ENCODE measurements at regions not wholly inside any gene's neighbourhood (a gene's known extent, or its start where the extent isn't known, plus 50 kb on each side); places are given as distances from the start of the nearest gene placed in this dataset.
"Not testable (repeated sequence)": the region's sequence is repeated elsewhere in the genome, so short reads cannot be mapped to it uniquely, and the experiment has no call there.

DNA sequence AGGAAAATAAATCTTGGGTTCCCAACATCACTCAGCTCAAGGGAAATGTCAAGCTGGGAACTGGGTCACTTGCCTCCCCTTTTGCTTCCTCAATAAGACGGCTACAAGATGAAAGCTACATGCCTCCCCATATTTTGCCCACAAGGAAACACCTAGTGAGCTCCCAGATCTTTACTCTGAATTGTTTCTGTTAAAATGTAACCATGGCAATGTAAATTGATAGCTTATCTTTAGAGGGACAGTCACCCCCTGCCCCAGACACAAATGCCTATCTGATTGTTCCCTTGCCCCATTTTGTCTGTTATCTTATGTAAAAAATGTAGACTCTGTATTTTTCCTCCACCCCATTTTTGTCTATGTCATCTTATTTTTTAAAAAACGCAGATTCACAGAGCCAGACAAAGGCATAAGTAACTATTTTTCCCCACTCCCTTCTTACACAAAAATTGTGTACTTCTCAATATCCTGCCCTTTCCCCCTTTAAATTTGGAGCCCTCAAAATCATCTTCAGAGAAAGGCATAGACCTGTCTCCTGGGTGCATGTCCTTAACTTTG is 288.7 kb upstream of the ERCC4 start:
- H3K4me1 ChIP-seq = no peaks in the 10 kb centered on the region
- TF ChIP-seq, protein P1, sequence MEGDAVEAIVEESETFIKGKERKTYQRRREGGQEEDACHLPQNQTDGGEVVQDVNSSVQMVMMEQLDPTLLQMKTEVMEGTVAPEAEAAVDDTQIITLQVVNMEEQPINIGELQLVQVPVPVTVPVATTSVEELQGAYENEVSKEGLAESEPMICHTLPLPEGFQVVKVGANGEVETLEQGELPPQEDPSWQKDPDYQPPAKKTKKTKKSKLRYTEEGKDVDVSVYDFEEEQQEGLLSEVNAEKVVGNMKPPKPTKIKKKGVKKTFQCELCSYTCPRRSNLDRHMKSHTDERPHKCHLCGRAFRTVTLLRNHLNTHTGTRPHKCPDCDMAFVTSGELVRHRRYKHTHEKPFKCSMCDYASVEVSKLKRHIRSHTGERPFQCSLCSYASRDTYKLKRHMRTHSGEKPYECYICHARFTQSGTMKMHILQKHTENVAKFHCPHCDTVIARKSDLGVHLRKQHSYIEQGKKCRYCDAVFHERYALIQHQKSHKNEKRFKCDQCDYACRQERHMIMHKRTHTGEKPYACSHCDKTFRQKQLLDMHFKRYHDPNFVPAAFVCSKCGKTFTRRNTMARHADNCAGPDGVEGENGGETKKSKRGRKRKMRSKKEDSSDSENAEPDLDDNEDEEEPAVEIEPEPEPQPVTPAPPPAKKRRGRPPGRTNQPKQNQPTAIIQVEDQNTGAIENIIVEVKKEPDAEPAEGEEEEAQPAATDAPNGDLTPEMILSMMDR (IDR thresholded peaks at IDR 0.05) = no peak
- TF ChIP-seq POLR2A (IDR thresholded peaks at IDR 0.05) = no peak
- H3K27ac ChIP-seq = no peak overlapping the region
- H3K36me3 ChIP-seq (replicated peaks in 1 of 2; ENCODE audit: insufficient read depth in 1 of 2, low read depth in 2 of 2) = no peaks in the 10 kb centered on the region
- intact Hi-C loops (cut with DNase I) = no loop called here
- no peak overlapping the region for H3K4me3 ChIP-seq
- H3K9me3 ChIP-seq = no peaks in the 10 kb centered on the region
- no peaks in the 10 kb centered on the region for H3K27me3 ChIP-seq
- ATAC-seq (no peak), DNase-seq (no peak)
- 22 to 26% methylated on average over 2 of the region's 2 CpGs for WGBS, 2 donors

DNA sequence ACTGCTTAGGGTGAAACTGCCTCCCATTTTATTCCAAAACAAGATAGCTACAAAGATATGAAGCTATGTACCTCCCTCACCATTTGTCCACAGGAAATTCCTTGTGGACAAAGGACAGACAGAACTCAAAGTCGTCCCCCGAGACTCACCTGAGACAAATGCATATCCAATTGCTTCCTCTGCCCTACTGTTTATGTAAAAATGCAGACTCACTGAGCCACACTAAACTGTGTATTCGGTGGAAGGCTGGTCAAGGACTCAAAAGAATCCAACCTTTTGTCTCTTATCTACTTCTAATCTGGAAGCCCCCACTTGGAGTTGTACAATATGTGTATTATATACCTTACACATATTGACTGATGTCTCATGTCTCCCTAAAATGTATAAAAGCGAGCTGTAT is 288.0 kb upstream of the ERCC4 start:
- DNase-seq (no peak), ATAC-seq (no peak)
- no peaks in the 10 kb centered on the region for H3K4me1 ChIP-seq
- no peaks in the 10 kb centered on the region for H3K36me3 ChIP-seq (replicated peaks in 1 of 2; ENCODE audit: insufficient read depth in 1 of 2, low read depth in 2 of 2)
- intact Hi-C loops (cut with DNase I) = no loop called here
- no peaks in the 10 kb centered on the region for H3K27me3 ChIP-seq
- no peak overlapping the region for H3K27ac ChIP-seq
- 8 to 23% methylated on average over 4 of the region's 4 CpGs for WGBS, 2 donors
- H3K9me3 ChIP-seq = no peaks in the 10 kb centered on the region
- H3K4me3 ChIP-seq = no peak overlapping the region
- TF ChIP-seq POLR2A (IDR thresholded peaks at IDR 0.05) = no peak
- TF ChIP-seq, protein P1 (IDR thresholded peaks at IDR 0.05) = no peak

DNA sequence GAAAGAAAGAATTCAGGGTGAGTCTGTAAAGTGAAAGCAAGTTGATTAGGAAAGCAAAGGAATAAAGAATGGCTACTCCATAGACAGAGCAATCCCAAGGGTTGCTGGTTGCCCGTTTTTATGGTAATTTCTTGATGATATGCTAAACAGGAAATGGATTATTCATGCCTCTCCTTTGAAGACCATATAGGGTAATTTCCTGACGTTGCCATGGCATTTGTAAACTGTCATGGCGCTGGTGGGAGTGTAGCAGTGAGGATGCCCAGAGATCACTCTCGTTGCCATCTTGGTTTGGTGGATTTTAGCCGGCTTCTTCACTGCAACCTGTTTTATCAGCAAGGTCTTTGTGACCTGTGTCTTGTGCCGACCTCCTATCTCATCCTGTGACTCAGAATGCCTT is 287.4 kb upstream of the ERCC4 start:
- 64 to 68% methylated on average over 6 of the region's 6 CpGs for WGBS, 2 donors
- H3K9me3 ChIP-seq; intact Hi-C loops (cut with DNase I); H3K27ac ChIP-seq; H3K4me3 ChIP-seq; H3K36me3 ChIP-seq (replicated peaks in 1 of 2; ENCODE audit: insufficient read depth in 1 of 2, low read depth in 2 of 2); DNase-seq; ATAC-seq; H3K4me1 ChIP-seq; H3K27me3 ChIP-seq: not testable (repeated sequence)

DNA sequence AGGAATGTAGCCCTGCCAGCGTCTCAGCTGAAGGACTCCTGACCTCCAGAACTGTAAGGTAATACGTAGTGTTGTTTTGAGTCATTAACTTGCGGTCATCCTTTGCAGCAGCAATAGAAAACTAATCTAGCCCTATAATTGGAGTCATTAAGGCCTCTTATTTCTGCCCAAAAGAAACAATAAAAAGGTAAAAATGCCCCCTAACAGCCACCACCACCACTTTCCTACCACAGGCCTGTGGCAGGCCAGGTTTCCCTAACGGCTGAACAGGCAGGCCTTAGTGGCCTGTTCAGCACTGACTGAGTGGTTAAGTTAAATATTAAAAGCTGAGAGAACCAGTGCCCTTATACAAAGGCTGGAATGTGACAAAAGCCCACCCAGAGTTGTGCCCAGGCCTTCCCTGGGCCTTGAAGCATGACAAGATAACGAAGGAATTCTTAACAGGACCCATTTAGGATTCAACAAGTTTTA is 286.5 kb upstream of the ERCC4 start:
- no peak overlapping the region for H3K27ac ChIP-seq
- intact Hi-C loops (cut with DNase I) = no loop called here
- no peak for TF ChIP-seq POLR2A (IDR thresholded peaks at IDR 0.05)
- TF ChIP-seq, protein P1 (IDR thresholded peaks at IDR 0.05) = no peak
- no peaks in the 10 kb centered on the region for H3K36me3 ChIP-seq (replicated peaks in 1 of 2; ENCODE audit: insufficient read depth in 1 of 2, low read depth in 2 of 2)
- H3K27me3 ChIP-seq = no peaks in the 10 kb centered on the region
- no peaks in the 10 kb centered on the region for H3K4me1 ChIP-seq
- no peak overlapping the region for H3K4me3 ChIP-seq
- no peaks in the 10 kb centered on the region for H3K9me3 ChIP-seq
- 61 to 73% methylated on average over 5 of the region's 5 CpGs for WGBS, 2 donors
- DNase-seq (no peak), ATAC-seq (no peak)

DNA sequence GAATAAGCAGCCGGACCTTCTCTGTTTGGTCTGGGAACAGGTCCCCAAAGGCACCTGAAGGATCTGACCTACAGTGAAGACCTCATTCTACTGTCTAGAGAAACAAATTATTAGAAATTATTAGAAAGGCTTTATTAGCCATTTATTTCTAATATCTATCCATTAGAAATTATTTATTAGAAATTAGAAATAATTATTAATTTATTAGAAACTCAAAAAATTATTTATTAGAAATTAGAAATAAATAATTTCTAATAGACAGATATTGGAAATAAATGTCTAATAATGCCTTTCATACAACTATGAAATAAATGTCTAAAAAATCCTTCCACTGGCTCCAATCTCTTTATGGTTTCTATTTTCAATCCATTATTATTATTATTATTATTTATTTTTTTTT is 285.7 kb upstream of the ERCC4 start:
- Histone ChIP-seq H3K4me1 (no peaks in the 10 kb centered on the region), H3K27me3 (no peaks in the 10 kb centered on the region), H3K4me3 (no peak overlapping the region), H3K27ac (no peak overlapping the region), H3K9me3 (no peaks in the 10 kb centered on the region), H3K36me3 (replicated peaks in 1 of 2; ENCODE audit: insufficient read depth in 1 of 2, low read depth in 2 of 2) (no peaks in the 10 kb centered on the region)
- no peak for ATAC-seq
- intact Hi-C loops (cut with DNase I) = no loop called here
- 90 to 91% methylated on average over 1 of the region's 1 CpG for WGBS, 2 donors
- no peak for DNase-seq
- TF ChIP-seq, protein P1 (IDR thresholded peaks at IDR 0.05) = no peak
- no peak for TF ChIP-seq POLR2A (IDR thresholded peaks at IDR 0.05)
